Anterior cingulate cortex (tissue), 58 donors: ENCODE measurements at regions not wholly inside any gene's neighbourhood (a gene's known extent, or its start where the extent isn't known, plus 50 kb on each side); places are given as distances from the start of the nearest gene placed in this dataset.
"Not testable (repeated sequence)": the region's sequence is repeated elsewhere in the genome, so short reads cannot be mapped to it uniquely, and the experiment has no call there.

Experiments used
- DNase-seq, 58 donors: peaks; one replicate each; lab custom pipeline; 2025; lab: John Stamatoyannopoulos, UW

- DNase-seq, result no peak
These were observed 186.4 kb downstream of the WNT5A start for GRCh38 chr3:55300701-55301100.

- no peak for DNase-seq
These were observed 189.4 kb downstream of the WNT5A start for GRCh38 chr3:55297706-55298105.

GRCh38 chr3:55297245-55297644, 189.9 kb downstream of the WNT5A start:
- no peak for DNase-seq

- no peak for DNase-seq
These were observed 190.3 kb downstream of the WNT5A start for GRCh38 chr3:55296791-55297190.

- no peak for DNase-seq
These were observed 191.1 kb downstream of the WNT5A start for GRCh38 chr3:55296030-55296429.

GRCh38 chr3:55294557-55294956, 192.5 kb downstream of the WNT5A start:
- no peak for DNase-seq

GRCh38 chr3:55292360-55292759, 194.7 kb downstream of the WNT5A start:
- DNase-seq, result no peak

GRCh38 chr3:55288657-55289056, 198.4 kb downstream of the WNT5A start:
- DNase-seq, result no peak

GRCh38 chr3:55286693-55287092, 200.4 kb downstream of the WNT5A start:
- peak in 3 of 58 donors; percentile 3 to 9 (median 5) for DNase-seq

- DNase-seq, result no peak
These were observed 201.9 kb downstream of the WNT5A start for GRCh38 chr3:55285156-55285555.

- no peak for DNase-seq
These were observed 203.6 kb downstream of the WNT5A start for GRCh38 chr3:55283441-55283925.

- DNase-seq, result no peak
These were observed 204.1 kb downstream of the WNT5A start for GRCh38 chr3:55282994-55283393.

GRCh38 chr3:55272031-55272645, 215.0 kb downstream of the WNT5A start:
- no peak for DNase-seq

- no peak for DNase-seq
These were observed 215.6 kb downstream of the WNT5A start for GRCh38 chr3:55271549-55271948.

- no peak for DNase-seq
These were observed 216.1 kb downstream of the WNT5A start for GRCh38 chr3:55270976-55271375.

GRCh38 chr3:55269636-55270035, 217.5 kb downstream of the WNT5A start:
- DNase-seq, result no peak

GRCh38 chr3:55269096-55269495, 218.0 kb downstream of the WNT5A start:
- DNase-seq, result no peak

- DNase-seq, result no peak
These were observed 219.7 kb downstream of the WNT5A start for GRCh38 chr3:55267206-55267930.

GRCh38 chr3:55264919-55265318, 222.2 kb downstream of the WNT5A start:
- no peak for DNase-seq

- no peak for DNase-seq
These were observed 234.2 kb downstream of the WNT5A start for GRCh38 chr3:55252921-55253320.

GRCh38 chr3:55249156-55249555, 237.9 kb downstream of the WNT5A start:
- not testable (repeated sequence) for DNase-seq

GRCh38 chr3:55247666-55248065, 239.4 kb downstream of the WNT5A start:
- no peak for DNase-seq
